ENCODE measurements at regions not wholly inside any gene's neighbourhood (a gene's known extent, or its start where the extent isn't known, plus 50 kb on each side); places are given as distances from the start of the nearest gene placed in this dataset.

GRCh38 chr9:118987167-118987566, 382.1 kb downstream of the BRINP1 start:
- no peak for DNase-seq (ENCODE audit: low read depth)
- TF ChIP-seq, protein P1, sequence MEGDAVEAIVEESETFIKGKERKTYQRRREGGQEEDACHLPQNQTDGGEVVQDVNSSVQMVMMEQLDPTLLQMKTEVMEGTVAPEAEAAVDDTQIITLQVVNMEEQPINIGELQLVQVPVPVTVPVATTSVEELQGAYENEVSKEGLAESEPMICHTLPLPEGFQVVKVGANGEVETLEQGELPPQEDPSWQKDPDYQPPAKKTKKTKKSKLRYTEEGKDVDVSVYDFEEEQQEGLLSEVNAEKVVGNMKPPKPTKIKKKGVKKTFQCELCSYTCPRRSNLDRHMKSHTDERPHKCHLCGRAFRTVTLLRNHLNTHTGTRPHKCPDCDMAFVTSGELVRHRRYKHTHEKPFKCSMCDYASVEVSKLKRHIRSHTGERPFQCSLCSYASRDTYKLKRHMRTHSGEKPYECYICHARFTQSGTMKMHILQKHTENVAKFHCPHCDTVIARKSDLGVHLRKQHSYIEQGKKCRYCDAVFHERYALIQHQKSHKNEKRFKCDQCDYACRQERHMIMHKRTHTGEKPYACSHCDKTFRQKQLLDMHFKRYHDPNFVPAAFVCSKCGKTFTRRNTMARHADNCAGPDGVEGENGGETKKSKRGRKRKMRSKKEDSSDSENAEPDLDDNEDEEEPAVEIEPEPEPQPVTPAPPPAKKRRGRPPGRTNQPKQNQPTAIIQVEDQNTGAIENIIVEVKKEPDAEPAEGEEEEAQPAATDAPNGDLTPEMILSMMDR (IDR thresholded peaks at IDR 0.05; ENCODE audit: insufficient read depth, low read depth, low read length) = no peak
- ChIA-PET POLR2A (no interaction called here), CTCF (no interaction called here)
- H3K4me3 ChIP-seq (ENCODE audit: low read depth, low read length) = no peak overlapping the region
- no peaks in the 10 kb centered on the region for H3K27me3 ChIP-seq (ENCODE audit: control insufficient read depth, insufficient read depth, low read length)
- no peaks in the 10 kb centered on the region for H3K36me3 ChIP-seq (ENCODE audit: control insufficient read depth, insufficient read depth, low read length)

GRCh38 chr9:118990949-118991348, 378.3 kb downstream of the BRINP1 start:
- DNase-seq (ENCODE audit: low read depth) = no peak
- Histone ChIP-seq H3K4me3 (ENCODE audit: low read depth, low read length) (no peak overlapping the region), H3K36me3 (ENCODE audit: control insufficient read depth, insufficient read depth, low read length) (no peaks in the 10 kb centered on the region), H3K27me3 (ENCODE audit: control insufficient read depth, insufficient read depth, low read length) (no peaks in the 10 kb centered on the region)
- ChIA-PET POLR2A (interaction anchor here (0.6 kb wide), 1 partner anchor 18 kb away, joined by 3 read pairs; no protein-coding TSS in a partner anchor), CTCF (interaction anchor here (1.8 kb wide), 1 partner anchor 8 kb away, joined by 5 read pairs; no protein-coding TSS in a partner anchor)
- TF ChIP-seq, protein P1 (IDR thresholded peaks at IDR 0.05; ENCODE audit: insufficient read depth, low read depth, low read length) = no peak

DNA sequence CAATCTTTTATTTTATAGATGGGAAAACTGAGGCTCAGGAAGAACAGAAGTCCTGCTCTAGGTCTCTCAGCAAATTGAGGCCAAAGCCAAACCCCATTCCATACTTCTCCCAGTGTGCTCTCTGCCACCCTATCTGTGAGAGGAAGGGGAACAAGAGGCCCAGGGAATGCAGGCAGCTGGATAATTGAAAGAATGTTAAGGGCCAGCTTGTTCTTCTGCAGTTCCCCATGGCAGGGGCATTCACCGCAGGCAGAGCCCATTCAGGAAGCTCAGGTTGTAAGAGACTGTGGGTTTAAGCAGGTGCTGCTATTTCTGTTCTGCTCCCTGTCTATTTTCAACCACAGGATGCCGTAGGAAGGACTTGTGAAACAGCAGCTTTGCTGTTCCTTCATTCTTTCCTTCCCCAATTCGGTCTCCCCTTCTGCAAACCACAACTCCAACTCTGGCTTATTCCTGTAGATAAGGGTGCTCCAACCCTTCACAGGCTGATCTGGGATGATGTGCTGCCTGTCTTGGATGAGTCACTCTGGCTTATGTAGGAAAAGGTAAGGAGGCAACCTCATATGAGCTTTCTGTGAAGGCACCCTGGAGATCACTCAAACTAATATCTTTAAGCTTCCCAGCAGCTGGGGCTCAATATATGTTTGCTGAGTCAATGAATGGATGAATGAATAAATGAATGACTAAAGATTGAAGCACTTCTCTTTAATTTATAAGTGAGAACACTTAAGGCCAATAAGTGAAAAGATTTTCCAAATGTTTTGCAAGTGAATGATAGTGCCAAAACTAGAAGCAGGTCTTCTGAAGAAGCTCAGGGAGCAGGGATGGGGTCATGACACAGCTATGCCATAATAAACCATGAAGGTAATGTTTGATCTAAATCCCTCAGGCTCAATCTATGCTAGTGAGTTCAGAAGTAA, 377.6 kb downstream of the BRINP1 start:
- TF ChIP-seq, protein P1 (IDR thresholded peaks at IDR 0.05; ENCODE audit: insufficient read depth, low read depth, low read length) = no peak
- Histone ChIP-seq H3K36me3 (ENCODE audit: control insufficient read depth, insufficient read depth, low read length) (no peaks in the 10 kb centered on the region), H3K4me3 (ENCODE audit: low read depth, low read length) (no peak overlapping the region), H3K27me3 (ENCODE audit: control insufficient read depth, insufficient read depth, low read length) (no peaks in the 10 kb centered on the region)
- POLR2A ChIA-PET = no interaction called here
- CTCF ChIA-PET = interaction anchor here (1.8 kb wide), 1 partner anchor 9 kb away, joined by 5 read pairs; no protein-coding TSS in a partner anchor
- DNase-seq (ENCODE audit: low read depth) = no peak

DNA sequence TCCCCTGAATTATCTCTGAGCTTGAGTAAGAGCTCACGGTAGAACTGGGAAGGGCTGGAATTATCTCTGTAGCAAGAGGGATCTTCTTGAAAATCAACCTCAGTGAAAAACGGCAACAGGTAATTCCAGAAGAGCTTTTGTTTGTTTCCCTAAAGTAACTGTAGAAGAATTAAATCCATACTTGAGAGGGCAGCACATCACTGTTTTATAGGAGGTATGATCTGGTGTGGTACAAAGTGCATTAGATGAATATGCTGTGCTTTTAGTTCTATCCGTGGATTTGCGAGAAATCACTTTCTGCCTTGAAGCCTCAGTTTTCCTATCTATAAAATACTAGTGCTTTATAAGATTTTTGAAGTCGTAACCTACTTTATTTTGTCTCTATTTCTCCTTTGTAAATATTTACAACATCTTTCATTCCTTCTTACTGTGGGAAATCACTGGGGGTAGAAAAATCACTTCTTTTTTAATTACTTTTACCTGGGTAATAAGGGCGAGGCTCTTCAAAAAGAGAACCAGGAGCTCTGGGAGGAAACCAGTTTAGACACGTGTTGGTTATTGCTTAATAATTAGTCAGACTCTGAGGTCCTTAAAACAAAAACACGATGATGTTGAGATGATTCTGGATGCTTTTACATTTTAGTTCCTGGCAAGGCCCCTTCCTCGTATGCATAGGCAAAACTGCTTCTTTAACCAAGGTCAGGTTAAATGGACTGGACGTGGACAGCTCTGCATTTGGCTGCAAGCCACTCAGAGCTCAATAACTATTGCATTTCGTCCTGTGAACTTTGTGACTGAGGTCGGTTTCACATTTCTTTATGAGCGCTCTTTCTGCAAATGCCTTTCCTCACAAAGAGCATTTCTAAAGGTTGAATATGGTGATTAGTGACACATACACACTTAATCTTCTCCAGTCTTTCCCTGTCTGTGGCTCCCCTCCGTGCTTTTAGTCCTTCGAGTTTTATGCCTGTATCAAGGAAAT, 376.1 kb downstream of the BRINP1 start:
- Histone ChIP-seq H3K27me3 (ENCODE audit: control insufficient read depth, insufficient read depth, low read length) (no peaks in the 10 kb centered on the region), H3K4me3 (ENCODE audit: low read depth, low read length) (no peak overlapping the region), H3K36me3 (ENCODE audit: control insufficient read depth, insufficient read depth, low read length) (no peaks in the 10 kb centered on the region)
- CTCF ChIA-PET = interaction anchor here (0.6 to 1.8 kb wide), 2 partner anchors 10 to 189 kb away, joined by 3 to 5 read pairs; no protein-coding TSS in a partner anchor
- no peak for DNase-seq (ENCODE audit: low read depth)
- POLR2A ChIA-PET = no interaction called here
- TF ChIP-seq, protein P1 (IDR thresholded peaks at IDR 0.05; ENCODE audit: insufficient read depth, low read depth, low read length) = no peak

DNA sequence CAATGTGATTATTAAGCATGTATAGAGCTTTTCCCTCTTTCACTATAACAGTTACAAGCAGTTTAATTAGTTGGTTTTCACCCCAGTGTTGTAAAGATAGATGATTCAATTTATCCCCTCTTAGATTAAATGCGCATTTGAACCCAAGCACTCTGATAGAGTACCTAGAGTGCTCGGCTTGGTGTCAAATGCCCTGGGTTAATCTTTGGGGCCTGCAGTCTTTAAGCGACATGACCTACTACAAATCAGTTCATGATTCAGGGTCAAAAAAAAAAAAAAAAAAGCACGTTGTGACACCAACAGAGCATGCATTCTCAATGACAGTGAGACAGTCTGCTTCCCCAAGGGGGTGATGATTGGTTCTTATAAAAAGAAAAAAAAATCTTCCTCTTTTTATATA, 375.3 kb downstream of the BRINP1 start:
- TF ChIP-seq, protein P1 (IDR thresholded peaks at IDR 0.05; ENCODE audit: insufficient read depth, low read depth, low read length) = no peak
- Histone ChIP-seq H3K4me3 (ENCODE audit: low read depth, low read length) (no peak overlapping the region), H3K36me3 (ENCODE audit: control insufficient read depth, insufficient read depth, low read length) (no peaks in the 10 kb centered on the region), H3K27me3 (ENCODE audit: control insufficient read depth, insufficient read depth, low read length) (no peaks in the 10 kb centered on the region)
- ChIA-PET POLR2A (no interaction called here), CTCF (no interaction called here)
- DNase-seq (ENCODE audit: low read depth) = no peak

Measured in BJ (cell line).